Cardiac muscle cell (in vitro differentiated cells and primary cell): ENCODE measurements at regions not wholly inside any gene's neighbourhood (a gene's known extent, or its start where the extent isn't known, plus 50 kb on each side); places are given as distances from the start of the nearest gene placed in this dataset.

Source experiments
- DNase-seq, 2 donors: peaks; one replicate each; pipeline versions ENCODE4 v3.0.0 to v3.0.0-alpha.2; 2010 to 2017; ENCODE audit warnings: low read depth in 1 of 2, low spot score in 1 of 2
- H3K27ac ChIP-seq: fragments of 200-600 bp; sonication (generic); 2 replicates; pipeline ENCODE4 v1.5.1; 2016
- H3K27me3 ChIP-seq: fragments of 200-600 bp; sonication (generic); 2 replicates; pipeline ENCODE4 v1.6.0; 2016; ENCODE audit warnings: control low read depth
- H3K36me3 ChIP-seq: fragments of 200-600 bp; sonication (generic); 2 replicates; pipeline ENCODE4 v1.5.1; 2016; ENCODE audit warnings: control low read depth
- H3K4me1 ChIP-seq: fragments of 200-600 bp; sonication (generic); 2 replicates; pipeline ENCODE4 v1.8.1; 2017; ENCODE audit warnings: low read depth, mild to moderate bottlenecking, mixed run types
- H3K4me3 ChIP-seq: fragments of 200-600 bp; sonication (generic); 2 replicates; pipeline ENCODE4 v1.5.1; 2016; ENCODE audit warnings: mild to moderate bottlenecking
- H3K9me3 ChIP-seq: fragments of 200-600 bp; sonication (generic); 2 replicates; pipeline ENCODE4 v1.5.1; 2017; ENCODE audit warnings: low read depth, mild to moderate bottlenecking, control low read depth
- CTCF ChIP-seq: IDR thresholded peaks from 2 replicates; pipeline ENCODE4 v1.5.1; 2012; ENCODE audit warnings: low read depth, mild to moderate bottlenecking, low read length

GRCh38 chr14:29216268-29217232 is 450.0 kb downstream of the FOXG1 start:
- peak in 1 of 2 donors; percentile 42 for DNase-seq
- peaks cover 42% of the 10 kb centered on the region for H3K4me1 ChIP-seq
- H3K27me3 ChIP-seq, result no peaks in the 10 kb centered on the region
- no peak for TF ChIP-seq CTCF
- no peak overlapping the region for H3K4me3 ChIP-seq
- H3K36me3 ChIP-seq, result no peaks in the 10 kb centered on the region
- no peak overlapping the region for H3K27ac ChIP-seq
- H3K9me3 ChIP-seq, result no peaks in the 10 kb centered on the region

GRCh38 chr14:29217813-29218450 is 451.3 kb downstream of the FOXG1 start:
- peaks cover 48% of the 10 kb centered on the region for H3K4me1 ChIP-seq
- TF ChIP-seq CTCF, result no peak
- H3K27ac ChIP-seq, result no peak overlapping the region
- DNase-seq, result no peak
- H3K4me3 ChIP-seq, result no peak overlapping the region
- H3K27me3 ChIP-seq, result no peaks in the 10 kb centered on the region
- H3K9me3 ChIP-seq, result no peaks in the 10 kb centered on the region
- no peaks in the 10 kb centered on the region for H3K36me3 ChIP-seq

- no peak overlapping the region for H3K27ac ChIP-seq
- H3K4me3 ChIP-seq, result no peak overlapping the region
- H3K9me3 ChIP-seq, result no peaks in the 10 kb centered on the region
- no peaks in the 10 kb centered on the region for H3K36me3 ChIP-seq
- DNase-seq, result peak in 1 of 2 donors; percentile 12
- no peak for TF ChIP-seq CTCF
- H3K27me3 ChIP-seq, result no peaks in the 10 kb centered on the region
- H3K4me1 ChIP-seq, result peaks cover 40% of the 10 kb centered on the region
Measured at GRCh38 chr14:29220072-29220471, 453.5 kb downstream of the FOXG1 start.

GRCh38 chr14:29220566-29220965 is 454.0 kb downstream of the FOXG1 start:
- H3K4me1 ChIP-seq, result peaks cover 40% of the 10 kb centered on the region
- H3K9me3 ChIP-seq, result no peaks in the 10 kb centered on the region
- no peaks in the 10 kb centered on the region for H3K36me3 ChIP-seq
- no peak overlapping the region for H3K4me3 ChIP-seq
- no peaks in the 10 kb centered on the region for H3K27me3 ChIP-seq
- TF ChIP-seq CTCF, result no peak
- DNase-seq, result no peak
- H3K27ac ChIP-seq, result no peak overlapping the region

- Histone ChIP-seq H3K36me3 (no peaks in the 10 kb centered on the region), H3K27ac (no peak overlapping the region), H3K4me1 (peaks cover 30% of the 10 kb centered on the region), H3K4me3 (no peak overlapping the region), H3K9me3 (no peaks in the 10 kb centered on the region), H3K27me3 (no peaks in the 10 kb centered on the region)
- TF ChIP-seq CTCF, result no peak
- no peak for DNase-seq
Measured at GRCh38 chr14:29222006-29222405, 455.4 kb downstream of the FOXG1 start.
